ENCODE measurements at regions not wholly inside any gene's neighbourhood (a gene's known extent, or its start where the extent isn't known, plus 50 kb on each side); places are given as distances from the start of the nearest gene placed in this dataset.

DNA sequence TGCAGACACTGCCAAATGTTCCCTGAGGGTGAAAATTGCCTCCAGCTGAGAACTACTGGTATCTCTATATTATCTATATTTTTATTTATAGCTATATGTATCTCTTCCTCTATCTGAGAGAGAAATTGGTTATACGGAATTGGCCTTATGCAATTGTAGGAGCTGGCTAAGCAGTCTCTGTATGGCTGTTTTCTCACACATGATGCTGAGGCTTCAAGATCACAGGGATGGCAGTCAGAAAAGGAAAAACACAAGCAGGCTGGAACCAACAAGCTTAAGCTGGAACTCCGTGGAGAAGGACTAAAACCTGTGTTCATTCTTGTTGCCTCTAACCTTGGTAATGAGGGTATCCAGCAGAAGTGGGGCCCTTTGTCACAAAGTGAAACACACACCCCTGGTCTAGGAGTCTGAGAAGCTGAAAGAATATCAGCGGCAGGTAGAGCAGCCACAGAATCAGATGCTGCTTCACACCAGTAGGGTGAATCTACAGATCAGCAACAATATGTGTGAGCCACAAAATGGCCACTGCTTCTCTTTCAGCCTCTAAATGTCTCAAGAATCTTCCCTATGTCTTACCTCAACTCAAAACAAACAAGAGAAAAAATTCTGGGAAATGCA is 166.5 kb upstream of the PPP1R2C start:
- TF ChIP-seq, protein P1, sequence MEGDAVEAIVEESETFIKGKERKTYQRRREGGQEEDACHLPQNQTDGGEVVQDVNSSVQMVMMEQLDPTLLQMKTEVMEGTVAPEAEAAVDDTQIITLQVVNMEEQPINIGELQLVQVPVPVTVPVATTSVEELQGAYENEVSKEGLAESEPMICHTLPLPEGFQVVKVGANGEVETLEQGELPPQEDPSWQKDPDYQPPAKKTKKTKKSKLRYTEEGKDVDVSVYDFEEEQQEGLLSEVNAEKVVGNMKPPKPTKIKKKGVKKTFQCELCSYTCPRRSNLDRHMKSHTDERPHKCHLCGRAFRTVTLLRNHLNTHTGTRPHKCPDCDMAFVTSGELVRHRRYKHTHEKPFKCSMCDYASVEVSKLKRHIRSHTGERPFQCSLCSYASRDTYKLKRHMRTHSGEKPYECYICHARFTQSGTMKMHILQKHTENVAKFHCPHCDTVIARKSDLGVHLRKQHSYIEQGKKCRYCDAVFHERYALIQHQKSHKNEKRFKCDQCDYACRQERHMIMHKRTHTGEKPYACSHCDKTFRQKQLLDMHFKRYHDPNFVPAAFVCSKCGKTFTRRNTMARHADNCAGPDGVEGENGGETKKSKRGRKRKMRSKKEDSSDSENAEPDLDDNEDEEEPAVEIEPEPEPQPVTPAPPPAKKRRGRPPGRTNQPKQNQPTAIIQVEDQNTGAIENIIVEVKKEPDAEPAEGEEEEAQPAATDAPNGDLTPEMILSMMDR (IDR thresholded peaks at IDR 0.05; ENCODE audit: borderline replicate concordance, extremely low read depth, low read length, poor library complexity, severe bottlenecking): peak; percentile 23
- TF ChIP-seq EZH2 (IDR thresholded peaks at IDR 0.05; ENCODE audit: borderline replicate concordance, low read depth, low read length, severe bottlenecking): no peak
